Smooth muscle cell (in vitro differentiated cells): ENCODE measurements at regions not wholly inside any gene's neighbourhood (a gene's known extent, or its start where the extent isn't known, plus 50 kb on each side); places are given as distances from the start of the nearest gene placed in this dataset.

Source experiments
- DNase-seq: peaks from one replicate; lab custom pipeline; 2025; ENCODE audit not compliant: unreplicated experiment; lab: John Stamatoyannopoulos, UW
- H2AFZ ChIP-seq: fragments of 200-600 bp; sonication (generic); 2 replicates; pipeline ENCODE4 v1.6.0; 2016; ENCODE audit warnings: antibody characterized with exemption, low read depth, mild to moderate bottlenecking
- H3F3A ChIP-seq: fragments of 200-600 bp; sonication (generic); 2 replicates; pipeline ENCODE4 v1.6.0; 2017; ENCODE audit warnings: antibody characterized with exemption, low read depth
- H3K27ac ChIP-seq: fragments of 200-600 bp; sonication (generic); 2 replicates; pipeline ENCODE4 v1.5.1; 2016; ENCODE audit warnings: low read depth, mild to moderate bottlenecking
- H3K27me3 ChIP-seq: fragments of 200-600 bp; sonication (generic); 2 replicates; pipeline ENCODE4 v1.6.1; 2016; ENCODE audit warnings: low read depth, mild to moderate bottlenecking
- H3K36me3 ChIP-seq: fragments of 200-600 bp; sonication (generic); 2 replicates; pipeline ENCODE4 v1.5.1; 2016; ENCODE audit warnings: low read depth
- H3K4me1 ChIP-seq: fragments of 200-600 bp; sonication (generic); 2 replicates; pipeline ENCODE4 v1.5.1; 2016; ENCODE audit warnings: low read depth
- H3K4me2 ChIP-seq: fragments of 200-600 bp; sonication (generic); 2 replicates; pipeline ENCODE4 v1.6.0; 2016; ENCODE audit warnings: mild to moderate bottlenecking
- H3K4me3 ChIP-seq: fragments of 200-600 bp; sonication (generic); 2 replicates; pipeline ENCODE4 v1.5.1; 2016; ENCODE audit warnings: mild to moderate bottlenecking
- H3K79me2 ChIP-seq: fragments of 200-600 bp; sonication (generic); 2 replicates; pipeline ENCODE4 v1.6.0; 2016; ENCODE audit warnings: low read depth, mild to moderate bottlenecking
- H3K9ac ChIP-seq: fragments of 200-600 bp; sonication (generic); 2 replicates; pipeline ENCODE4 v1.6.0; 2016; ENCODE audit warnings: low read depth
- H3K9me3 ChIP-seq: fragments of 200-600 bp; sonication (generic); replicated peaks from 2 replicates; pipeline ENCODE4 v1.5.1; 2016; ENCODE audit warnings: low read depth
- H4K20me1 ChIP-seq: fragments of 200-600 bp; sonication (generic); 2 replicates; pipeline ENCODE4 v1.6.0; 2016; ENCODE audit warnings: low read depth
- CTCF ChIP-seq: fragments of 200-600 bp; sonication (generic); IDR thresholded peaks from 2 replicates; pipeline ENCODE4 v1.5.1; 2017; ENCODE audit warnings: borderline replicate concordance, mild to moderate bottlenecking, antibody characterized with exemption; ENCODE audit not compliant: insufficient read depth, poor library complexity, severe bottlenecking
- WGBS: methylation state at CpG from one replicate; pipeline ENCODE4 v1.1.7; 2016; ENCODE audit warnings: low lambda C conversion rate; 5-methylcytosine and 5-hydroxymethylcytosine counted together

GRCh38 chr2:220877897-220878296 lies 694.2 kb downstream of the EPHA4 start:
- 91% methylated on average over 4 of the region's 4 CpGs for WGBS
- peaks cover 5% of the 10 kb centered on the region for H3F3A ChIP-seq

GRCh38 chr2:220880623-220881596 lies 691.2 kb downstream of the EPHA4 start:
- H3K27me3 ChIP-seq = no peaks in the 10 kb centered on the region
- peaks cover 6% of the 10 kb centered on the region for H3K4me1 ChIP-seq
- peak overlapping the region; percentile 51 for H3K4me2 ChIP-seq
- H4K20me1 ChIP-seq = no peaks in the 10 kb centered on the region
- no peak for TF ChIP-seq CTCF
- DNase-seq = no peak
- H3F3A ChIP-seq = peaks cover 5% of the 10 kb centered on the region
- 60% methylated on average over 3 of the region's 3 CpGs for WGBS
- peak overlapping the region; percentile 91 for H2AFZ ChIP-seq
- H3K9me3 ChIP-seq = no peaks in the 10 kb centered on the region
- H3K27ac ChIP-seq = peak overlapping the region; percentile 46
- no peak overlapping the region for H3K4me3 ChIP-seq
- H3K9ac ChIP-seq = no peak overlapping the region
- no peaks in the 10 kb centered on the region for H3K36me3 ChIP-seq
- H3K79me2 ChIP-seq = no peaks in the 10 kb centered on the region

More at GRCh38 chr2:220877897-220878296, 694.2 kb downstream of the EPHA4 start:
- Histone ChIP-seq H3K4me1 (peaks cover 6% of the 10 kb centered on the region), H3K27ac (no peak overlapping the region), H3K36me3 (no peaks in the 10 kb centered on the region), H3K27me3 (no peaks in the 10 kb centered on the region), H3K4me2 (no peak overlapping the region), H3K9me3 (no peaks in the 10 kb centered on the region), H3K9ac (no peak overlapping the region), H4K20me1 (no peaks in the 10 kb centered on the region), H3K4me3 (no peak overlapping the region), H2AFZ (no peak overlapping the region), H3K79me2 (no peaks in the 10 kb centered on the region)
- DNase-seq = no peak
- no peak for TF ChIP-seq CTCF

- Histone ChIP-seq H3K27me3 (no peaks in the 10 kb centered on the region), H3K4me3 (no peak overlapping the region), H3K9ac (no peak overlapping the region), H3K79me2 (no peaks in the 10 kb centered on the region), H3K36me3 (no peaks in the 10 kb centered on the region), H3K27ac (no peak overlapping the region), H2AFZ (no peak overlapping the region), H3K4me2 (no peak overlapping the region), H3F3A (peaks cover 5% of the 10 kb centered on the region), H3K9me3 (no peaks in the 10 kb centered on the region), H3K4me1 (peaks cover 9% of the 10 kb centered on the region), H4K20me1 (no peaks in the 10 kb centered on the region)
- no peak for TF ChIP-seq CTCF
- DNase-seq = no peak
Observed at GRCh38 chr2:220882507-220882906, 689.6 kb downstream of the EPHA4 start.
